ENCODE measurements at regions not wholly inside any gene's neighbourhood (a gene's known extent, or its start where the extent isn't known, plus 50 kb on each side); places are given as distances from the start of the nearest gene placed in this dataset.
"Not testable (repeated sequence)": the region's sequence is repeated elsewhere in the genome, so short reads cannot be mapped to it uniquely, and the experiment has no call there.

DNA sequence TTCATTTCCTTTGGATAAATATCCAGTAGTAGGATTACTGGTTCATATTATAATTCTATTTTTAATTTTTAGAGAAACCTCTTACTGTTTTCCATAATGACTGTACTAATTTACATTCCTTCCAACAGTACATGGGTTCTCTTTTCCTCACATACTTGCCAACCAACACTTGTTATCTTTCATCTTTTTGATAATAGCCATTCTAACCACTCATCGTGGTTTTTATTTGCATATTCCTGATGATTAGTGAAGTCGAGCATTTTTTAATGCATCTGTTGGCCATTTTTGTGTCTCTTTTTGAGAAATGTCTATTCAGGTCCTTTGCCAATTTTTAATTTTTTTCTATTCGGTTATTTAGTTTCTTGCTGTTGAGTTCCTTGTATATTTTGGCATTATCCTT lies 457.7 kb upstream of the PDE3A start:
- no peak for TF ChIP-seq EP300 (IDR thresholded peaks at IDR 0.05)
- TF ChIP-seq, protein P1, sequence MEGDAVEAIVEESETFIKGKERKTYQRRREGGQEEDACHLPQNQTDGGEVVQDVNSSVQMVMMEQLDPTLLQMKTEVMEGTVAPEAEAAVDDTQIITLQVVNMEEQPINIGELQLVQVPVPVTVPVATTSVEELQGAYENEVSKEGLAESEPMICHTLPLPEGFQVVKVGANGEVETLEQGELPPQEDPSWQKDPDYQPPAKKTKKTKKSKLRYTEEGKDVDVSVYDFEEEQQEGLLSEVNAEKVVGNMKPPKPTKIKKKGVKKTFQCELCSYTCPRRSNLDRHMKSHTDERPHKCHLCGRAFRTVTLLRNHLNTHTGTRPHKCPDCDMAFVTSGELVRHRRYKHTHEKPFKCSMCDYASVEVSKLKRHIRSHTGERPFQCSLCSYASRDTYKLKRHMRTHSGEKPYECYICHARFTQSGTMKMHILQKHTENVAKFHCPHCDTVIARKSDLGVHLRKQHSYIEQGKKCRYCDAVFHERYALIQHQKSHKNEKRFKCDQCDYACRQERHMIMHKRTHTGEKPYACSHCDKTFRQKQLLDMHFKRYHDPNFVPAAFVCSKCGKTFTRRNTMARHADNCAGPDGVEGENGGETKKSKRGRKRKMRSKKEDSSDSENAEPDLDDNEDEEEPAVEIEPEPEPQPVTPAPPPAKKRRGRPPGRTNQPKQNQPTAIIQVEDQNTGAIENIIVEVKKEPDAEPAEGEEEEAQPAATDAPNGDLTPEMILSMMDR (IDR thresholded peaks at IDR 0.05), result no peak
- TF ChIP-seq POLR2AphosphoS5 (IDR thresholded peaks at IDR 0.05), result no peak
- no peak for TF ChIP-seq POLR2A (IDR thresholded peaks at IDR 0.05)
- WGBS, result 24% methylated on average over 3 of the region's 3 CpGs
- no peaks in the 10 kb centered on the region for H3K9me3 ChIP-seq
- H3K27ac ChIP-seq, result no peak overlapping the region
- H3K4me3 ChIP-seq, result no peak overlapping the region
- no peaks in the 10 kb centered on the region for H3K4me1 ChIP-seq
- DNase-seq (ENCODE audit: low spot score in 2 of 2), result no peak
- no peaks in the 10 kb centered on the region for H3K27me3 ChIP-seq
- H3K36me3 ChIP-seq, result no peaks in the 10 kb centered on the region

- Histone ChIP-seq H3K4me3 (no peak overlapping the region), H3K9me3 (no peaks in the 10 kb centered on the region), H3K27ac (no peak overlapping the region), H3K36me3 (no peaks in the 10 kb centered on the region), H3K27me3 (no peaks in the 10 kb centered on the region), H3K4me1 (peaks cover 3% of the 10 kb centered on the region)
- no peak for TF ChIP-seq POLR2A (IDR thresholded peaks at IDR 0.05)
- no peak for TF ChIP-seq EP300 (IDR thresholded peaks at IDR 0.05)
- TF ChIP-seq POLR2AphosphoS5 (IDR thresholded peaks at IDR 0.05), result no peak
- TF ChIP-seq, protein P1 (IDR thresholded peaks at IDR 0.05), result no peak
- no peak for DNase-seq (ENCODE audit: low spot score in 2 of 2)
- WGBS, result 87% methylated on average over 5 of the region's 5 CpGs
Measured at GRCh38 chr12:19912991-19913390, 455.3 kb upstream of the PDE3A start.

DNA sequence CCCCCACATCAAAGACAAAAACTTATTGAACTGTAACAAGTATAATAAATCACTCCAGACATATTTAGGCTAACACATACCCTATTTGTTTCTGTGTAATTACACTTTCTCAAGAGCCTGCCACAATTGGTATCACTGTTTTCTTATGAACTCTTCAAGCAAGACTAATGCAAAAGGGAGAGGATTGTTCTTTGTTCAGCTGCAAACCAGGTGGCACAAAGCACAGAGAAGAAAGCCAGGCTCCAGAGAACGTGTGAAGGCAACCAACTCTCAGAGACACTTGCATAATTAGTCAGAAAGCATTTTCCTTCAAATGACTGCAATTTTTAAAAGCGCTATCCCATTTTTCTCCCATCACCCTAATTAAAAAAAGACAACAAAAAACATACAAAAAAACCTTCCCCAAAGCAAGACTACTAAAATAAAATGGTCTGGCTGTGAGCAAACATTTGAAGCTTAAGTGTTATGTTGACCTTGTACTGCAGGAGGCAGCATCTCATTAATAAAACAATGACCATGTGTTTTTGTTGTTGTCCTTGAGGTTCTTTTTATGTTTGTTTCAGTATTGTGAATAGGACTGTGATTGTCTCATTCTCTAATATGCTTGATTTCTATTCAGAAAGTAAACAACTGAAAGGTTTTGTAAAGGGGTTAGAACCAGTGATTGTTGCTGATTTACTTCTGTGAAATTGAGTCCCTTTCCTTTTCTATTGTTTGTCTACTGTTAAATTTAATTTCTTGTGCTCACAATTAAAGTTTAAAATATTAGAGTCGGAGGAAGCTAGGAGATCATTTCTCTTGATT lies 452.7 kb upstream of the PDE3A start:
- no peak overlapping the region for H3K27ac ChIP-seq
- H3K27me3 ChIP-seq, result no peaks in the 10 kb centered on the region
- DNase-seq (ENCODE audit: low spot score in 2 of 2), result no peak
- no peak for TF ChIP-seq POLR2AphosphoS5 (IDR thresholded peaks at IDR 0.05)
- TF ChIP-seq, protein P1 (IDR thresholded peaks at IDR 0.05), result peak; percentile 21 to 43
- peaks cover 3% of the 10 kb centered on the region for H3K4me1 ChIP-seq
- H3K36me3 ChIP-seq, result no peaks in the 10 kb centered on the region
- H3K4me3 ChIP-seq, result no peak overlapping the region
- H3K9me3 ChIP-seq, result no peaks in the 10 kb centered on the region
- WGBS, result 66% methylated on average over 3 of the region's 3 CpGs

- no peak for DNase-seq (ENCODE audit: low spot score in 2 of 2)
- H3K27me3 ChIP-seq, result no peaks in the 10 kb centered on the region
- TF ChIP-seq POLR2AphosphoS5 (IDR thresholded peaks at IDR 0.05) (no peak), POLR2A (IDR thresholded peaks at IDR 0.05) (no peak), EP300 (IDR thresholded peaks at IDR 0.05) (no peak)
- TF ChIP-seq, protein P1 (IDR thresholded peaks at IDR 0.05), result no peak
- peaks cover 3% of the 10 kb centered on the region for H3K4me1 ChIP-seq
- no peaks in the 10 kb centered on the region for H3K9me3 ChIP-seq
- no peak overlapping the region for H3K27ac ChIP-seq
- no peaks in the 10 kb centered on the region for H3K36me3 ChIP-seq
- no peak overlapping the region for H3K4me3 ChIP-seq
- 52% methylated on average over 1 of the region's 1 CpG for WGBS
Measured at GRCh38 chr12:19916196-19916753, 452.1 kb upstream of the PDE3A start.

- H3K4me1 ChIP-seq, result peaks cover 3% of the 10 kb centered on the region
- WGBS, result 83% methylated on average over 3 of the region's 3 CpGs
- TF ChIP-seq, protein P1 (IDR thresholded peaks at IDR 0.05), result no peak
- TF ChIP-seq EP300 (IDR thresholded peaks at IDR 0.05), result no peak
- TF ChIP-seq POLR2A (IDR thresholded peaks at IDR 0.05), result no peak
- no peak for TF ChIP-seq POLR2AphosphoS5 (IDR thresholded peaks at IDR 0.05)
- no peaks in the 10 kb centered on the region for H3K36me3 ChIP-seq
- no peak for DNase-seq (ENCODE audit: low spot score in 2 of 2)
- no peak overlapping the region for H3K27ac ChIP-seq
- H3K9me3 ChIP-seq, result no peaks in the 10 kb centered on the region
- H3K4me3 ChIP-seq, result no peak overlapping the region
- no peaks in the 10 kb centered on the region for H3K27me3 ChIP-seq
Measured at GRCh38 chr12:19916974-19917373, 451.4 kb upstream of the PDE3A start.

GRCh38 chr12:19921716-19922115 lies 446.6 kb upstream of the PDE3A start:
- not testable (repeated sequence) for H3K9me3 ChIP-seq, H3K4me1 ChIP-seq
- WGBS, result 96% methylated on average over 2 of the region's 2 CpGs

More at GRCh38 chr12:19921716-19922115, 446.6 kb upstream of the PDE3A start:
- H3K27me3 ChIP-seq; H3K4me3 ChIP-seq; H3K36me3 ChIP-seq; DNase-seq (ENCODE audit: low spot score in 2 of 2); H3K27ac ChIP-seq: not testable (repeated sequence)

All from suprapubic skin (tissue), 4 donors.